Caco-2 (cell line): ENCODE measurements at regions not wholly inside any gene's neighbourhood (a gene's known extent, or its start where the extent isn't known, plus 50 kb on each side); places are given as distances from the start of the nearest gene placed in this dataset.

Experiments used
- BruUV-seq: library from RNA; stranded (reverse); fragments of 400-500 nt; replicated peaks from 2 replicates; lab custom pipeline; 2021; lab: Mats Ljungman, UMichigan
- CTCF ChIA-PET: fragments of 300-600 bp; sonication (Branson Sonifier 250); formaldehyde crosslinking; loops from one replicate; lab custom pipeline; 2022; ENCODE audit warnings: antibody characterized with exemption; lab: Charles Lee
- POLR2A ChIA-PET: fragments of 300-600 bp; sonication (Branson Sonifier 250); formaldehyde crosslinking; loops from one replicate; lab custom pipeline; 2022; ENCODE audit warnings: antibody characterized with exemption; lab: Charles Lee
- DNase-seq, 2 experiments: peaks; one replicate each; pipeline versions ENCODE4 v3.0.0 to v3.0.0-alpha.2; 2020 to 2022
- H3K27me3 ChIP-seq: replicated peaks from 2 replicates; pipeline ENCODE4 v1.6.0; 2011; ENCODE audit warnings: low read length; ENCODE audit not compliant: control insufficient read depth, insufficient read depth
- H3K36me3 ChIP-seq: 2 replicates; pipeline ENCODE4 v1.5.1; 2011; ENCODE audit warnings: low read length; ENCODE audit not compliant: control insufficient read depth, insufficient read depth
- H3K4me1 ChIP-seq: fragments of 250-450 bp; sonication (Bioruptor Pico); 2 replicates; pipeline ENCODE4 v1.5.1; 2020; ENCODE audit warnings: mild to moderate bottlenecking
- H3K4me3 ChIP-seq: 2 replicates; pipeline ENCODE4 v1.5.1; 2011; ENCODE audit warnings: low read depth, mild to moderate bottlenecking, control low read depth, low read length
- H3K9me3 ChIP-seq: fragments of 250-450 bp; sonication (Bioruptor Pico); 2 replicates; pipeline ENCODE4 v1.5.1; 2020; ENCODE audit warnings: mild to moderate bottlenecking, moderate library complexity
- H3K27ac Mint-ChIP-seq: one replicate; pipeline ENCODE4 v1.8.0; 2022; ENCODE audit warnings: mixed read lengths; ENCODE audit not compliant: unreplicated experiment
- H3K27me3 Mint-ChIP-seq: one replicate; pipeline ENCODE4 v1.8.0; 2022; ENCODE audit warnings: mixed read lengths; ENCODE audit not compliant: insufficient read depth, unreplicated experiment
- H3K36me3 Mint-ChIP-seq: one replicate; pipeline ENCODE4 v1.8.0; 2022; ENCODE audit warnings: mild to moderate bottlenecking, mixed read lengths; ENCODE audit not compliant: insufficient read depth, unreplicated experiment
- H3K4me1 Mint-ChIP-seq: one replicate; pipeline ENCODE4 v1.8.0; 2022; ENCODE audit warnings: low read depth, mixed read lengths; ENCODE audit not compliant: unreplicated experiment
- H3K4me3 Mint-ChIP-seq: one replicate; pipeline ENCODE4 v1.8.0; 2022; ENCODE audit warnings: mild to moderate bottlenecking, moderate library complexity, mixed read lengths; ENCODE audit not compliant: unreplicated experiment
- H3K9me3 Mint-ChIP-seq: one replicate; pipeline ENCODE4 v1.8.0; 2022; ENCODE audit warnings: mixed read lengths; ENCODE audit not compliant: unreplicated experiment
- CTCF ChIP-seq, 2 experiments: fragments of 200-600 bp in 1 of 2; IDR thresholded peaks; 1 replicate in 1 of 2; 2 replicates in 1 of 2; pipeline versions ENCODE4 v1.5.1 to v1.8.0; 2011 to 2022; ENCODE audit warnings: antibody characterized with exemption in 1 of 2, control low read depth in 1 of 2, inconsistent platforms in 1 of 2, low read depth in 1 of 2, low read length in 1 of 2, mild to moderate bottlenecking in 1 of 2, moderate library complexity in 1 of 2; ENCODE audit not compliant: insufficient read depth in 1 of 2, severe bottlenecking in 1 of 2, unreplicated experiment in 1 of 2
- intact Hi-C: fragments of 100-400 bp; cut with micrococcal nuclease; formaldehyde crosslinking; loops from one replicate; pipeline ENCODE4 v1.10.0; 2022; ENCODE audit not compliant: unreplicated experiment

- no peak for DNase-seq
- Mint-ChIP-seq H3K4me3 (no peak overlapping the region), H3K4me1 (no peaks in the 10 kb centered on the region), H3K27me3 (peaks cover 2% of the 10 kb centered on the region), H3K36me3 (no peaks in the 10 kb centered on the region), H3K9me3 (peaks cover 6% of the 10 kb centered on the region), H3K27ac (no peak overlapping the region)
- no peaks in the 10 kb centered on the region for H3K27me3 ChIP-seq
- intact Hi-C loops = loop anchor here (10.0 kb wide), 1 partner anchor 253 kb away; no protein-coding TSS in a partner anchor
- BruUV-seq = no TSS peak
- H3K36me3 ChIP-seq = no peaks in the 10 kb centered on the region
- H3K4me3 ChIP-seq = no peak overlapping the region
- ChIA-PET CTCF (no interaction called here), POLR2A (no interaction called here)
- TF ChIP-seq CTCF (IDR thresholded peaks at IDR 0.05; ENCODE audit: insufficient read depth in 1 of 2, low read depth in 1 of 2, low read length in 1 of 2, severe bottlenecking in 1 of 2, unreplicated experiment in 1 of 2) = no peak
- H3K4me1 ChIP-seq = no peaks in the 10 kb centered on the region
- H3K9me3 ChIP-seq = peaks cover 17% of the 10 kb centered on the region; the same call in 1 of the 2 replicates
These were observed 516.9 kb upstream of the TENM4 start for GRCh38 chr11:79957702-79958101.

GRCh38 chr11:79956061-79956460, 515.2 kb upstream of the TENM4 start:
- POLR2A ChIA-PET = no interaction called here
- H3K4me3 ChIP-seq = no peak overlapping the region
- no peaks in the 10 kb centered on the region for H3K4me1 ChIP-seq
- H3K9me3 Mint-ChIP-seq = peaks cover 6% of the 10 kb centered on the region
- peaks cover 2% of the 10 kb centered on the region for H3K27me3 Mint-ChIP-seq
- no peak for TF ChIP-seq CTCF (IDR thresholded peaks at IDR 0.05; ENCODE audit: insufficient read depth in 1 of 2, low read depth in 1 of 2, low read length in 1 of 2, severe bottlenecking in 1 of 2, unreplicated experiment in 1 of 2)
- no peaks in the 10 kb centered on the region for H3K27me3 ChIP-seq
- H3K9me3 ChIP-seq = peaks cover 17% of the 10 kb centered on the region; the same call in 1 of the 2 replicates
- no peaks in the 10 kb centered on the region for H3K36me3 ChIP-seq
- no peak overlapping the region for H3K27ac Mint-ChIP-seq
- no peak for DNase-seq
- no TSS peak for BruUV-seq
- H3K36me3 Mint-ChIP-seq = no peaks in the 10 kb centered on the region
- CTCF ChIA-PET = no interaction called here
- H3K4me1 Mint-ChIP-seq = no peaks in the 10 kb centered on the region
- no peak overlapping the region for H3K4me3 Mint-ChIP-seq
- intact Hi-C loops = loop anchor here (10.0 kb wide), 1 partner anchor 251 kb away; no protein-coding TSS in a partner anchor

GRCh38 chr11:79953629-79954028, 512.8 kb upstream of the TENM4 start:
- TF ChIP-seq CTCF (IDR thresholded peaks at IDR 0.05; ENCODE audit: insufficient read depth in 1 of 2, low read depth in 1 of 2, low read length in 1 of 2, severe bottlenecking in 1 of 2, unreplicated experiment in 1 of 2) = peak in 1 of 2 experiments; percentile 42
- Histone ChIP-seq H3K9me3 (peaks cover 10% of the 10 kb centered on the region; the same call in 1 of the 2 replicates), H3K4me1 (no peaks in the 10 kb centered on the region), H3K27me3 (no peaks in the 10 kb centered on the region), H3K4me3 (no peak overlapping the region), H3K36me3 (no peaks in the 10 kb centered on the region)
- Mint-ChIP-seq H3K9me3 (peaks cover 6% of the 10 kb centered on the region), H3K4me3 (no peak overlapping the region), H3K36me3 (no peaks in the 10 kb centered on the region), H3K4me1 (no peaks in the 10 kb centered on the region), H3K27ac (no peak overlapping the region), H3K27me3 (peaks cover 2% of the 10 kb centered on the region)
- no TSS peak for BruUV-seq
- intact Hi-C loops = loop anchor here (10.0 kb wide), 1 partner anchor 249 kb away; no protein-coding TSS in a partner anchor
- ChIA-PET POLR2A (no interaction called here), CTCF (interaction anchor here (1.2 kb wide), 1 partner anchor 24 kb away, joined by 3 read pairs; no protein-coding TSS in a partner anchor)
- no peak for DNase-seq
